Stimulated activated CD4-positive, alpha-beta T cell treated with anti-CD3 and anti-CD28 coated beads, Interleukin-4, amount 100 ng/mL, for 1 hour (primary cell): ENCODE measurements at regions not wholly inside any gene's neighbourhood (a gene's known extent, or its start where the extent isn't known, plus 50 kb on each side); places are given as distances from the start of the nearest gene placed in this dataset.
"Not testable (repeated sequence)": the region's sequence is repeated elsewhere in the genome, so short reads cannot be mapped to it uniquely, and the experiment has no call there.

Experiments used
- DNase-seq: peaks from one replicate; pipeline ENCODE4 v3.0.0-alpha.2; 2020

GRCh38 chrX:149420566-149420965, 84.5 kb downstream of the IDS start:
- DNase-seq = not testable (repeated sequence)

- no peak for DNase-seq
Measured at GRCh38 chrX:149398027-149398426, 107.1 kb downstream of the IDS start.

DNA sequence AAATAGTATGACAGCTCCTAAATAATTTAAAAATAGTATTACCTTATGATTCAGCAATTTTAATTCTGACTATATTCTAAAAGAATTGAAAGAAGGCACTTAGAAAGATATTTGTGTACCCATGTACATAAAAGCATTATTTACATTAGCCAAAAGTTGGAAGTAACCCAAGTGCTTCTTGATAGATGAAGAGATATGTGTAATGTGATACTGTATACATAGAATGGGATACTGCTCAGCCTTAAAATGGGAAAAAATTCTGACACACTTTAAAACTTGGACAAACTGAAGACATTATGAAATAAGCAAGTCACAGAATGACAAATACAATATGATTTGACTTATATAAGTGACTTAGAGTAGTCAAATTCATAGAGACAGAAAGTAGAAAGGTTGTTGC, 112.2 kb downstream of the IDS start:
- DNase-seq = no peak

DNA sequence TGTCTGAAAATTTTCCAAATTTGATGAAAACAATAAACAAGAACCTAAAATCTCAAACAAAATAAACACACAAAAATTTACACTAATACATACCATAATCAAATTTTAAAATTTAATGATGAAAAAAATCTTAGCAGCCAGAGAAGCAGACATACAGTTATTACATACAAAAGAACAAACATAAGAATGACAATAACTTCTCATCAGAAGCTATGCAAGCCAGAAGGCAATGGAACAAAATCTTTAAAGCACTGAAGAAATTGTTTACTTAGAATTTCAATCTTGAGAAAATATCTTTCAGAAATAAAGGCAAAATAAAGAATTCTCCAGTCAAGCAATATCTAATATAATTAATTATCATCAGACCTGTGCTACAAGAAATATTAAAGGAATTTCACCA, 121.3 kb downstream of the IDS start:
- DNase-seq = no peak

- no peak for DNase-seq
Measured at GRCh38 chrX:149374751-149375150, 130.4 kb downstream of the IDS start.

DNA sequence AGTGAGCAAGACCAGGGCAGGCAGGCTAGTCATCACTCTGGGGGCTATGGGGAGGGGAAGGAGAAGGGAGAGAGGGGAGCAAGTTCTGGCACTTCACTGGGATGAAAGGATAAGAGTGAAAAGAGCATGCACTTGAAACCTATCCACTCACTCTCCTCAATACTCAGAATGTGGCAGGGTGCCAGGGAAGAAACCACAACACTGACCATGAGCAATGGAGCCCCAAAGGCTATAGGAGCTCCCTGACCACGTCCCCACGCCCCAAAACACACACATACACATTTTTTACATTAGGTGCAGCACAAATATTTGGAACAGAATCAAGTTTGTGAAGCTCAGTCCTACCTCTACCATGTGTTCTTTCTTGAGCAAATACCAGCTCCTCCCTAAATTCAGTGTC, 132.2 kb downstream of the IDS start:
- DNase-seq = no peak

GRCh38 chrX:149371986-149372385, 133.1 kb downstream of the IDS start:
- DNase-seq = no peak

DNA sequence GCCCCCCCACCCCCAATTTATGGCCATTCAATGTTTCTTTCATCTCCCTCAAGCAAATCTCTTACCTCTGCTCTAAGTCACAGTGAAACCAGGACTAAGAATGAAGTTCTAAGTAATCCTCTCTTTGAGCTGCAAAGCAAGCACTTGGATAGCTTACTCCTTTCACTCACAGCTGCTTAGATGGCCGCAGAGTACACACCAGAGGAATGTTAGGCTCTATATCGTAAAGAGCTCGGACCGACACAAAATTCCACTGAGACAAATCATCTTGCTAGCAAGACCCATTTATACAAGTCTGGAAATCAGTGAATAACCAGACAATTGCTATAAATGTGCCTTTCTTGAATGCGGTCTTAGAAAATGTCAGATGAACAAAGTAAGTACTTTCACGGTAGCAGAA, 135.0 kb downstream of the IDS start:
- DNase-seq = no peak

DNA sequence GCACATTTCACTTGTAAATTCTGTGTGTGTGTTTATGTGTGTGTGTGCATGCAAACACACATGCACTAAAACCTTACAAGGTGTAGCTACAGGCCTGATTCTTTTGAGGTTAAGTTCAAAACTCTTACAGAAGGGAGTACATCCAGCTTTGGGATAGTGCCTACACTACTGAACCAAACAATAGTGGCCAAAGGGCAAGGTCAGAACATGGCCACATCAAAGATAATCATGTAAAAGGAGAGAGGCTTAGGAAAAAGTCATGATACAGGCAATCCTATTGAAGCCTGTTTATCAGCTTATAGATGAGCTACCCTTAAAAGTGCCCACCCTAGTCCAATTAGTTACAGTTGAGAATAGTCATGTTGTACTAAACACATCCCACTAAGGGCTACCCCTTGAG, 139.6 kb downstream of the IDS start:
- no peak for DNase-seq

GRCh38 chrX:149365061-149365460, 140.0 kb downstream of the IDS start:
- DNase-seq = no peak

DNA sequence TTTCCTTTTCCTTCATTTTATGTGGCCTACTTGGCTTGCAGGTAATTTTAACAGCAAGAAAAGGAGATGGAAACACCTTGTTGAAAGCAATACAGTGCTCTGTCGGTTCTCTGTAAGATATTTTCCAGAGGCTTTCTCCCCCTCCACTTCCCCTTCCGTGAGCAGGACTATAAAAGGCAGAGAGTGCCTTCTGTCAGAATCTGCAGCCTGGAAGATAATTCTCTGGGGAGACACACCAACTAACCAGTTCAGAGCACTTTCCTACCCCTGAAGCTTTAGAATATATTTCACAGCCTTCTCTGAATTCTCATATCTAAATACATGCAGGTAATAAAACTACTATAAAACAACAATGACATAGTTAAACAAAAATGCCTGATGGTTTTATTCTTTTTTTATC, 141.1 kb downstream of the IDS start:
- DNase-seq = no peak

DNA sequence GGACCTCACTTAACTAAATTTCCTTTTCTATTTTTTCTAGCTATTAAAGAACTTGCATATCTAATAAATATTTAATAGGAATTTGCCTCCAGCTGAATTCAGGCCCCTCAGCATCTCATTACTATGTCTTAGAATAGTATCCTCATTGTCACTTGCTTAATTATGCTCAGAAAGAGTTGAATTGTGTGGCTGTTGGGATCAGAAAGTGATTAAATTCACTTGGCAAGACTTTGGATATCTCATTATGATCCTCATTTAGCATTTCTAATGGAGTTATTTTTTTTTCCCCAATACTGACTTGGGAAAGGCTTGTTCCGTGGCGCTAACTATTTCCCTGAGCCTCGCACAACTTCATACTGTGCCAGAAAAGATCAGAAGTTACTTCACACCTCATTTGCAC, 158.8 kb downstream of the IDS start:
- no peak for DNase-seq

DNA sequence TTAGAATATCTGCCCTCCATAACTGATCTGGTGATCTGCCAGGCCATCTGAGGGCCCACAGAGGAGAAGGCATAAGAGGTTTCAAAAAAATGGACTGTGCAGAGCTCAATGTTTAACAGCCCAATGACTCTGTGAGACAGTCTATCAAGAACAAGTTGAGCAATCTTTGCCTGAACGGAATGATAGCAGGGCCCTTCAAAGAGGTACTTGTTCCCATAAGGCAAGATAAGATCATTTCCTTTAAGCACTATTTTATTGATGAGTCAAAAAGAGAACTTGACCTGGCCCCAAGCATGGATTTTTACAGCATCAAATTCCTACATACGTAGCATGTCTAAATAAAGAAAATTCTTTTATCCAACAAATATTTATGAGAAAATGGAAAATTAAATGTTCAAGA, 182.8 kb downstream of the IDS start:
- no peak for DNase-seq

DNA sequence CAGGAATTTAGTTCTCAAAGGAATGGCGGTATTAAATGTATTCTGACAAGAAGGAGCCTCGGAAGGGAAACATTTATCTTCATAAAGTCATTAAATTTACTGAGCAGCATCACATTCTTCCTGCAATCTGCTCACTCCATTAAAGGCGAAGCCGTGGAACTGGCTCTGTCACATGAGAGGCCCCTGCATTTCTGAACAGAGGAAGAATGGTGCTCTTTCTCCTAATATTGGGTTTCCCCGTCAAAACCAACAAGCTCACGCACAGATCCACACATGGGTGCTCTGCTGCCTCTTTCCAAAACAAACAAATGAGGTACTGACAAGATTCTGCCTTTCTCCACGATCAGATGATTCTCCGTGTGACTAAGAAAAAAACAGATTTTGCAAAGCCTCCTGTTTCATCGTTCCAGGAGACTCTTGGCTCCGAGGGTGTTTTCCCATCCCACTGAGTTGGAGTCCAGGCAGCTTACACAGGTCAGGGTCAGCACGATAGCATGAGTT, 191.2 kb downstream of the IDS start:
- no peak for DNase-seq

GRCh38 chrX:149312988-149313387, 192.1 kb downstream of the IDS start:
- no peak for DNase-seq

DNA sequence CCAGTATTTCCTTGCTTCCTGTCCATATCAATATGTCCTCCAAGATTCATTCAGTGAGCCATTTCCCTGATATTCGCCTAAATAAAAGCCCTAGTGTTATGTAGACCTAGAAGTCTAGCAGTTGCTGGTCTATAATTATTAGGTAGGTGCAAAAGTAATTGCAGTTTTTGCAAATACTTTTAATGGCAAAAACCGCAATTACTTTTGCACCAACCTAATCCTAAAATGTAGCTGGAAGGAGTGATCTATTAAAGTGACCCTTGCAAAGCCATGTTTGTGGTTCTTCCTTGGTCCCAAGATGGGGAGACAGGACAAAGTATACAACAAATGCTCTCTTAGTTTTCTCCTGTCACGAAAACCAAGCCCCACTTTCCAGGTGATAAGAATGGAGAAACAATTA, 193.0 kb downstream of the IDS start:
- no peak for DNase-seq

DNA sequence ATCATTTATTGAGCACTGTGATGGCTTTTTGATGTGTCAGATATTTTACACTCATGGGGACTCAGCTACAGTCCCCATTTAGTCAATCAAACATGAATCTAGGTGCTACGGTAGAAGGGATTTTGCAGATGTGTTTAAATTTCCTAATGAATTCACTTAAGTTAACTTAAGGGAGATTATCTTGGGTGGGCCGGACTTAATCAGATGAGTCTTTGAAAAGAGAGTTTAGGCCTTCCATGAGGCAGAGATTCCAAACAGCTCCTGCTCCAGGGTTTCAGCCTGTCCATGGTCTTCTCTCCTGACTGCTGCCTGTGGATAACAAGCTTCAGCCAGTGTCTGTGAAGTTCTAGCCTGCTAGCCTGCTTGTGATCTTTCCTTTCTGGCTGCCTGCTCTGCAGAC, 202.4 kb downstream of the IDS start:
- no peak for DNase-seq

DNA sequence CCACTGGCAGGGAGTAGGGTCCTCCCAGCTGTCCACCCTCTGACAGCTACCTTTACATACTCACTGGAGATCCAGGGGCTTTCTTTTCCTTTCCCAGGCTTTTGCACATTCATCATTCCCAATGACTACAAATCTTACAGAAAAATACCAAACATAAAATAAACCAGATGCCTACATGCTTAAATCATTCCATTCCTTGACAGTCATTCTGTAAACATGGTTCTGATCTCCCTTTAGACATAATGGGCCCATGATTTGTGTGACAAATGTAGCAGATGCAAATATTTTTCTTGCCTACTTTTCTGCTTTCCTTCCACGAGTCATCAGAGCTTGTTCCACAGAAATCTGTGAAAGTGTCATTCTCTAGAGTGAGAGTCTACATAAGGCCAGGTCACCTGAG, 207.0 kb downstream of the IDS start:
- no peak for DNase-seq

GRCh38 chrX:149296092-149296491, 209.0 kb downstream of the IDS start:
- DNase-seq = no peak

DNA sequence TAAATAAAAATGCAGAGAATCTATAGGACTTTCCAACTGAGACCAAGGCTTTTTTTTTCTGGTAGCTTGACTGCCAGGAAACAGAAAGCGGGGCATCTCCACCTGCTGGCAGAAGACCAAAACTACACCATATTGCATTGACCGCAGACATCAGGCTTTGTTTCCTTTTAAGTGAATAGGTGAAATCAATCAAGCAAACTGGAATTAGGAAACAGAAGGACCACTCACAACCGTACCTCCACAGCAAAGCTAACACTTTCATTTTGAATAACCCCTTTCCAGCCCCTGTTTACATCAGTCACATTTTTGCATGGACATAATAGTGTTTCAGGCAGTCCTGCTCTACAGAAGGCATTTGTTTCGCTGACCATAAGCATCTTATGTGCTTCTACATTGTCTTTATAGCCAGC, 218.2 kb downstream of the IDS start:
- peak; percentile 25 for DNase-seq

- DNase-seq = no peak
Measured at GRCh38 chrX:149284616-149285015, 220.5 kb downstream of the IDS start.

GRCh38 chrX:149283853-149284252, 221.3 kb downstream of the IDS start:
- DNase-seq = no peak

DNA sequence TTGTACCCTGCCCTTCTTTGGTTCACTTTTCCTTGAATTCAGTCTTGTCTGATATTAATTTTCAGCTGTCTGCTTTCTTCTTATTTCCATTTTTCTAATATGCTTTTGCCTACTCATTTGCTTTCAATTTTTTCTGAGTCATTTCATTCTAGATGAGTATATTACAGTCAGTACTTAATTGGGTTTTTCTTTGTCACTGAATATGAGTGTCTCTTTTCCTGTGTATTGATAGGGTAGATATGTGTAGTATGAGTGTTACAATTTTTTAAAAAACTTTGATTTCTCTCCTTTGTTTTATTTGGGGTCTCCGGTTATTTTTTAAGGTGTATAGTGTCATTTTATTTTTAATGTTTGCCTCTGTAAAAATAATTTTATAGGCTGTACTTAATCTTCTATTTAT, 222.2 kb downstream of the IDS start:
- DNase-seq = no peak

DNA sequence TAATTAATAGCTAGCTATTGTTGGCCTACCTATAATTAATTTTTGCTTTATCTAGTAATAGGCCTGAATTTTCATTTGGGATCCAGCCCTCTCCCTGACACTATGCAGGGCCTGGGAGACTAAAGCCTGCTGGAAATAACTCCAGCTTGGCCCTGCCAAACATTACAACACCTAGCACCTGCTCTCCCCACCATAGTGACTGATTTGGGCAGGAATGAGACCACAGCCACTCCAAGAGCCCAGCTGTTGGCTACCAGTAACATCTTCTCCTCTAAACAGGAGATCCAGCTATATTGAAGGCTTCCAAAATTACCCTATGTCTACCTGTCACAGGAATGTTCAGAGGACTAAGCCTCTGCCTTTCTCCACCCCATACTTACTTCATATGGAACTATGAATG, 225.1 kb downstream of the IDS start:
- no peak for DNase-seq

- DNase-seq = no peak
Measured at GRCh38 chrX:149275836-149276235, 229.3 kb downstream of the IDS start.

DNA sequence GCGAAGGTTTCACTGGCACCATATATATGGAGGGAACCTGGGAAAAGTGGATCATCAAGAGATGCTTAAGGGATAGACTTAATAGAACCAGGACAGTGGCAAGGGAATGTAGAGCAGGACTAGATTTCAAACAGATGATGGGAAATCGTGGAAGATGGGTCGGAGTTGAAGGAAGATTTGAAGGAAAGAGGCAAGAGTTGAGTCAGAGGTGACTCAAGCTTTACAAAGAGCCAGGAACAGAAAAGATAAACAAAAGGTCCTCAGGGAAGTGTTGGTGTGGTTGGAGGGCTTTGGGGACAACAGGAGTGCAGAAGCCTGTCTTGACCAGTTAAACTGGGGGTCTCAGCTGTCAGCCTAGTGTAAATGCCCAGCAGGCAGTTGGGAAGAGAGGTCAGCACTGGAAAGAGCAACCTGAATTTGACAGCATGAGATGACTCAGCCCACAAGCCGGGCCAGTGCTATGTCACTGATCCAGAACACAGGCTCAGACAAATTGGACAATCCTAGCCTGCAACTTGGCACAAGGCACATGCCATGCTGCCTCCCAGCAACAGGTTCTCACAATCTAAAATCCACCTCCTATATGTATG, 230.5 kb downstream of the IDS start:
- no peak for DNase-seq
